ENCODE measurements at regions not wholly inside any gene's neighbourhood (a gene's known extent, or its start where the extent isn't known, plus 50 kb on each side); places are given as distances from the start of the nearest gene placed in this dataset.
A peak's percentile ranks its signal among the peaks of the same experiment; 100 is the strongest.

DNA sequence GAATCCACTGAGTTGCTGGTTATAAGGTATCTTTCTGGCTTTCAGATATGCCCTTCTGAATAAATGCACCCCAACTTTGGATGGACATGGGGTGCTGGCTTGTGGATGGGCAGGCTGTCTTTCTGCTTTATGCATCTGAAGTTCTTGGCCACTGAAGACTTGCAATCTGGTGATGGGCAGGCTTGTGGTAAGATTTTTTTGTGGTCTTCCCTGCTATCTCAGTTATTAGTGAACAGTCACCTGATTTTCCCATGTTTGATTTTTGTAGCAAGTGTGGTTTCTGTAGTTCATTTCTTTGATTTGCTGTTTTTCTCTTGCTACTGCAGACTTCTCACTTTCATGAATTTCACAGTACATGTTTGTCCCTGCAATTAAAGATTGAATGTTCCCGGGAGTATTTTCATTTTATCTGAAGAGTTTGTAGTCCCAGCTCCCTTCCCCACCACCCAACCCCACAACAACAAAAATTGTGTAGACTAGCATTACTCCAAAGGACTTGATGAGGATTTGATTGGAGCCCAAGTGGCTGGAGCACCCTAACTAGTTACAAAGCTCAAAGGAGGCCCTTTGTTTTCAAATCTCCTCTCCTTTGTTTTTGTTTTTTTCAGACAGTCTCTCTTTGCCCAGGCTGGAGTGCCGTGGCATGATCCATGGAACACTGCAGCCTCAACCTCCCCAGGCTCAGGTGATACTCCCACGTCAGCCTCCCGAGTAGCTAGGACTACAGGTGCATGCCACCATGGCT lies 63.6 kb upstream of the MGAT5 start:
- Mint-ChIP-seq H3K27ac (no peak overlapping the region; the same call in 1 of the 2 replicates), H3K4me1 (ENCODE audit: low read depth) (peaks cover 60% of the 10 kb centered on the region), H3K9me3 (peaks cover 4% of the 10 kb centered on the region; the same call in 1 of the 2 replicates), H3K36me3 (ENCODE audit: low read depth) (peaks cover 22% of the 10 kb centered on the region), H3K27me3 (ENCODE audit: insufficient read depth) (no peaks in the 10 kb centered on the region; the same call in 1 of the 2 replicates), H3K4me3 (no peak overlapping the region)
- no peak for DNase-seq
- TF ChIP-seq, protein P1, sequence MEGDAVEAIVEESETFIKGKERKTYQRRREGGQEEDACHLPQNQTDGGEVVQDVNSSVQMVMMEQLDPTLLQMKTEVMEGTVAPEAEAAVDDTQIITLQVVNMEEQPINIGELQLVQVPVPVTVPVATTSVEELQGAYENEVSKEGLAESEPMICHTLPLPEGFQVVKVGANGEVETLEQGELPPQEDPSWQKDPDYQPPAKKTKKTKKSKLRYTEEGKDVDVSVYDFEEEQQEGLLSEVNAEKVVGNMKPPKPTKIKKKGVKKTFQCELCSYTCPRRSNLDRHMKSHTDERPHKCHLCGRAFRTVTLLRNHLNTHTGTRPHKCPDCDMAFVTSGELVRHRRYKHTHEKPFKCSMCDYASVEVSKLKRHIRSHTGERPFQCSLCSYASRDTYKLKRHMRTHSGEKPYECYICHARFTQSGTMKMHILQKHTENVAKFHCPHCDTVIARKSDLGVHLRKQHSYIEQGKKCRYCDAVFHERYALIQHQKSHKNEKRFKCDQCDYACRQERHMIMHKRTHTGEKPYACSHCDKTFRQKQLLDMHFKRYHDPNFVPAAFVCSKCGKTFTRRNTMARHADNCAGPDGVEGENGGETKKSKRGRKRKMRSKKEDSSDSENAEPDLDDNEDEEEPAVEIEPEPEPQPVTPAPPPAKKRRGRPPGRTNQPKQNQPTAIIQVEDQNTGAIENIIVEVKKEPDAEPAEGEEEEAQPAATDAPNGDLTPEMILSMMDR (IDR thresholded peaks at IDR 0.05), result no peak

DNA sequence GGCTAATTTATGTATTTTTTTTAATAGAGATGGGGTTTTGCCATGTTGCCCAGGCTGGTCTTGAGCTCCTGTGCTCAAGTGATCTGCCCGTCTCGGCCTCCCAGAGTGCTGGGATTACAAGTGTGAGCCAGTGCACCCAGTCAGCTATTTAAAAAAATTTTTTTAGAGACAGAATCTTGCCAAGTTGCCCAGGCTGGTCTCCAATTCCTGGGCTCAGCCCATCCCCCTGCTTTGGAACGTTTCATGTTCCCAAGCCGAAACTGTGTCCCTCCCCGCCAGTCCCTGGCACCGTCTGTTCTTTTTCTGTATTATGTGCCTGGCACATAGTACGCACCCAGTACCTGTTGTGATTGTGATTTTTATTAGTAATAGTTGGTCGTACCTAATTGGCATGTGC lies 63.1 kb upstream of the MGAT5 start:
- DNase-seq, result no peak
- H3K36me3 Mint-ChIP-seq (ENCODE audit: low read depth), result peaks cover 20% of the 10 kb centered on the region
- H3K4me3 Mint-ChIP-seq, result no peak overlapping the region
- H3K27ac Mint-ChIP-seq, result no peak overlapping the region; the same call in 1 of the 2 replicates
- peaks cover 4% of the 10 kb centered on the region; the same call in 1 of the 2 replicates for H3K9me3 Mint-ChIP-seq
- peaks cover 59% of the 10 kb centered on the region for H3K4me1 Mint-ChIP-seq (ENCODE audit: low read depth)
- TF ChIP-seq, protein P1 (IDR thresholded peaks at IDR 0.05), result no peak
- no peaks in the 10 kb centered on the region; the same call in 1 of the 2 replicates for H3K27me3 Mint-ChIP-seq (ENCODE audit: insufficient read depth)

GRCh38 chr2:134191835-134192234 lies 62.0 kb upstream of the MGAT5 start:
- H3K4me1 Mint-ChIP-seq (ENCODE audit: low read depth), result peaks cover 56% of the 10 kb centered on the region
- no peak for DNase-seq
- H3K4me3 Mint-ChIP-seq, result no peak overlapping the region
- TF ChIP-seq, protein P1 (IDR thresholded peaks at IDR 0.05), result no peak
- no peaks in the 10 kb centered on the region for H3K27me3 Mint-ChIP-seq (ENCODE audit: insufficient read depth)
- peaks cover 4% of the 10 kb centered on the region; the same call in 1 of the 2 replicates for H3K9me3 Mint-ChIP-seq
- no peak overlapping the region for H3K27ac Mint-ChIP-seq
- peaks cover 10% of the 10 kb centered on the region for H3K36me3 Mint-ChIP-seq (ENCODE audit: low read depth)

GRCh38 chr2:134193006-134193405 lies 60.9 kb upstream of the MGAT5 start:
- H3K36me3 Mint-ChIP-seq (ENCODE audit: low read depth), result peaks cover 8% of the 10 kb centered on the region
- no peak overlapping the region for H3K27ac Mint-ChIP-seq
- no peak overlapping the region for H3K4me3 Mint-ChIP-seq
- H3K4me1 Mint-ChIP-seq (ENCODE audit: low read depth), result peaks cover 67% of the 10 kb centered on the region
- TF ChIP-seq, protein P1 (IDR thresholded peaks at IDR 0.05), result no peak
- DNase-seq, result peak; percentile 54
- H3K9me3 Mint-ChIP-seq, result peaks cover 4% of the 10 kb centered on the region; the same call in 1 of the 2 replicates
- H3K27me3 Mint-ChIP-seq (ENCODE audit: insufficient read depth), result no peaks in the 10 kb centered on the region

GRCh38 chr2:134194519-134194918 lies 59.4 kb upstream of the MGAT5 start:
- Mint-ChIP-seq H3K9me3 (peaks cover 4% of the 10 kb centered on the region; the same call in 1 of the 2 replicates), H3K27ac (no peak overlapping the region), H3K36me3 (ENCODE audit: low read depth) (peaks cover 5% of the 10 kb centered on the region), H3K4me1 (ENCODE audit: low read depth) (peaks cover 68% of the 10 kb centered on the region), H3K27me3 (ENCODE audit: insufficient read depth) (no peaks in the 10 kb centered on the region), H3K4me3 (no peak overlapping the region)
- DNase-seq, result no peak
- TF ChIP-seq, protein P1 (IDR thresholded peaks at IDR 0.05), result no peak
